IPS DF 19.7 (cell line): ENCODE measurements at regions not wholly inside any gene's neighbourhood (a gene's known extent, or its start where the extent isn't known, plus 50 kb on each side); places are given as distances from the start of the nearest gene placed in this dataset.

Experiments used
- DNase-seq: peaks from one replicate; pipeline ENCODE4 v3.0.0-alpha.2; 2013; ENCODE audit warnings: low read depth, low spot score

DNA sequence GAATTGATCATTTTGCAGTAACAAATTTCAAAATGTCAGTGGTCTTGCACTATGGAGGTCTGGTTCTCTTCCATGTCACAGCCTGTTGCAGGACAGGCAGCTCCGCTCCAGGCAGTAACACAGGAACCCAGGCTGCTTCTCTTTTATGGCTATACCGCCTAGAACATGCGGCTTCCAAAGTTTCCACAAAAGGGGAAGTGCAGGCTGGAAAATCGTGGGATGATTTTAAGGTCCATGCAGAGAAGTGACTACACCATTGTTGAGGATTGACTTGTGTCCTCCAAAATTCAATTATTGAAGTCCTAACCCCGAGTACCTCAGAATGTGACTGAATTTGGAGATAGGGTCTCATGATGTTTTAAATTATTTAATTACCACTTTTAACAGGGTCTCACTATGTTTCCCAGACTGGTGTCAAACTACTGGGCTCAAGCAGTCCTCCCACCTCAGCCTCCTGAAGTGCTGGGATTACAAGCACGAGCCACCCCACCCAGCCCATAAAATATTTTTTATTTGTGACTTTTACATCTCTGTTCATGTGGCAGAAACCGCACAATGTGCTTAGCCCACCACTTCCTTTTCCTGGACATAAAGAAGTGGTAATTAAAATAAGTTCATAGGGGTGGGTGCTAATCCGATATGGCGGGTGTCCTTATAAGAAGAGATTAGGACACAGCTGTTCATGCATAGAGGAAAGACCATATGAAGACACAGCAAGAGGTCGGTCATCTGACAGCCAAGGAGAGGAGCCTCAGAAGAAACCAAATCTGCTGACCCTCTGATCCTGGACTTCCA is 279.2 kb upstream of the RPL38 start:
- DNase-seq = no peak

DNA sequence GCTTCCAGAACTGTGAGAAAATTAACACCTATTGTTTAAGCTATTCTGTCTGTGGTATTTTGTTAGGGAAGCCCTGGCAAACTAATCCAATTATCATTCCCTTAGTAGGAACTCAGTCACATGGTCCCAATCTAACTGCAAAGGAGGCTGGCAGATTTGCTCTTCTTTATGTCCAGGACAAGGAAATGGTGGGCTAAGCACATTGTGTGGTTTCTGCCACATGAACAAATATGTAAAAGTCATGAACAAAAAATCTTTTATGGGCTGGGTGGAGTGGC is 278.6 kb upstream of the RPL38 start:
- DNase-seq = no peak

DNA sequence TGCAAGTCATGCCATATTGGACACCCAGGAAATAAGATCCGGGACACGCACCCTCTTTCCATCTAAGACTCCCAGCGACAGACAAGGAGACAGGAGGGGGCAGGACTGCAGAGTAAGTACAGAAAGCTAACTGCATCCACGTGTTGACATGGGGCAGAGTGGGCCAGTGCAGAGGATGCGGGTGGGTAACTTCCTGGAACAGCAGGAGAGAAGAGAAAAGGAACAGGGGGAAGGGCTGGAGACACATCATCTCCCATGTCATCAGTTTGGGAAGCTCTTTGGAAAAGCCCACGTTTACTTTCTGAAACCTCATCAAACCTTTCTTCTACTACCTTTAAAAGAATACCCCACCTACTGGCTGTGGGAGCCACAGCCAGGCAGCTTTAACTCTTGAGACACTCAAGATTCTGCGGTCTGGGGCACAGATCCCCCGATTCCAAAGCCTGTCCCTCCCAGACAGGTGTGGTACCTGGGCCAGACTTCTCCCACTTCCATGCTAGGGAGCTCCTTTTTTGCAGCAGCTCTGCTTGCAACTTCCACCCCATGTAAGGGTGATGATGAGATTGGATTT is 273.5 kb upstream of the RPL38 start:
- DNase-seq = no peak

DNA sequence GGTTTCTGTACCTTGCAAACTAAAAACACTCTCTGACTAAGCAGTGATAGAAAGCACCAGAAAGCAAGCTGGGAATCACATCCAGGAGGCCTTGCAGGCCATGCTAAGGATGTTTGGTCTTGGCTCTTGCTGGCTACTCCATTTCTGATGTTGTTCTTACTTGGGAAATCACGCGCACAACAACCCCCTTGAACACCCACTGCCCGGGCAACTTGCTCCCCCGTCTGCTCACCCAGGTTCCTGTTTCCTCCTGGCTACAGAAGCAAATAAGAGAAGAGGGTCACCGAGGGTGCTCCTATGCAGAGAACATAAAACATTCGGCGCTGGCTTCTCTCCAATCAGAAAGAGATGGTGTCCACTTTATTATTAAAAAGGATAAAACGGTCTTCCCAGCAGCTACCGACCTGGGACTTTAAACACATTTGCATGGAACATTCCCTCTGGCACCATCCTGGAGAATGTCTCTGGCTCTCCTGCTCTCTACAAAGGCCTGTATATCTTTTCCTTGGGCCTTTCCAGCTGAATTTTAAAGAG is 271.2 kb upstream of the RPL38 start:
- no peak for DNase-seq

DNA sequence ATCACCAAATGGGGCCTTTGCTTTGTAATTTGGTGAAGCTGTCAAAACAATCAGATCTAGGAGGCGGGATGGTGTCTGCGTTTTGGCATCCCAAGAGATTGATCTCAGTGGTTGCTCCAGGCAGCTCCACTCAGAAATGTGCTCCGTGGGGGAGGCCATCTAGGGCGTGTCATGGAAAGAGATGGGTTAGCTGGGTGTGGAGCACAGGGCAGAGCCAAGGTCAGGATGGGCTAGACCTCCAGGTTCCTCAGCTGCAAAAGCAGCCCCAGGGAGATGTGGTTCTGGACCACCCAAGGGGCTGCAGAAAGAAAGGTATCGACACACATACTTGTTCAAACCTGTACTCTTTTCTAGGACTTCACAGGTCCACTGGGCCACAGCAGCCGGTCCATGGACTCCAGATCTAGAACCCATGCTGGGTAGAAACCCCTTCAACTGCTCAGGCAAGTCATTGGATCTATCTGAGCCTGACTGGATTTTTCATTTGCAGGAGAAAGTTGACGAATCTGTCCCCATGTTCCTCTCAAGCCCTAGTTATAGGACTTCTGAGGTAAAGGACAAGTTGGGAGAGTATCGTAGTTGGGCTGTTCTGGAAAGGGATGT is 270.2 kb upstream of the RPL38 start:
- DNase-seq = no peak

DNA sequence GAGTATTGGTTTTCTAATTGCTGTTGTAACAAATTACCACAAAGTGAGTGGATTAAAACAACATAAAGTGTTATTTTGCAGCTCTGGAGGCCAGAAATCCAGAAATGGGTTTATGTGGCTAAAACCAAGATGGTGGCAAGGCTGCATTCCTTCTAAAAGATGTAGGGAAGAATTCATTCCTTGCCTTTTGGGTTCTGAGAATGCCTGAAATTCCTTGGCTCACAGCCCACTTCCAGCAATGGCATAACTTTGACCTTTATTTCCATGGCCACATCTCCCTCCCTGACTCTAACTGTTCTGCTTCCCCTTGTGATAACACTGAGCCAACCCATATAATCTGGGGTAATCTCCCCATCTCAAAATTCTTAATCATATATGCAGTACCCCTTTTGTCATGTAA is 269.6 kb upstream of the RPL38 start:
- DNase-seq = no peak

DNA sequence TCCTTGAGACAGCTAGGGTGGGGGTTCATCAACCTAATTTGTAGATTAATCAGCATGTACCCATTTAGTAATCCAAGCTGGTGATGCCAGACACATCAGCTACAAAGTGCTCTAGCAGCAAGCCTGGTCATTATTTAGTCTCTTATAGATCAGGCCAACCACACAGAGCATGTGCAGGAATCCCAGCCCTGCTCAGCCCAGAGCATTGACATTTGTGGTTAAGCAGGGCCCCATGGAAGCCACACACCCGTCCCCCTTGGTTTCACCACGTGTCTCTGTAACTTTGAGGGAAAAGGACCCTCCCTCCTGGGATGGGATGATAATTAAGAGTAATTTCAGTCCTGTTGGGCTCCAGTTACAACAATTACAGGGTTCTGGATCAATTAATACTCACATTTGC is 268.8 kb upstream of the RPL38 start:
- DNase-seq = no peak

DNA sequence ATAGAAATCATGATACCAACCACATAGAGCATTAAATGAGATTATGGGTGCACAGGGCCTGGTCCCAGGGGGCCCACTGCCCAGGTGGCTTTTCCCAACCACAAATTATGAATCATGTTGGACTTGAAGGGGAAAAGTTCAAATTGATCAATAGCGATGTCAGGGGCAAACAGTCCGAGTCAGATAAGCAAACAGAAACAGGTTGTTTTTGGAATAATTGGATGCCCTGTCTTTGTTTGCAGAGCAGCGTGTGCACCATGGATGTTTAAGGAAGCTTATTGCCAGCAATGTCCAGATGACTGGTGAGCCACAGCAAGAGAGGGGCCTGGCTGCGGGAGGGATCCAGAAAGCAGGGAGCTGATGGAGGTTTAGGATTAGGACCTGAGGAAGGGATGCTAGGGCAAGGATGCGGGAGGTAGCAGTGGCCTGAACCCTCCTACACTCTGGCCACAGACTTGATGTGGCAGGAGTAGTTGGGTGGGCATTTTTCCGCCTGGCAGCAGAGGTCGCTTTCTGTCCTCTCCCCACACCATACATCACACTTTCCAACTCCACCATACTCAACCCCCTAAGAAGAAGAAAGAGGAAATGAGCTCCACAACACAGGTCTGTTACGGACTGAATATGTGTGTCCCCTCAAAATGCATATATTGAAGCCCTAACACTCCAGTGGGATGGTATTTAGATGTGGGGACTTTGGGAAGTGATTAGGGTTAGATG is 266.4 kb upstream of the RPL38 start:
- DNase-seq = no peak

DNA sequence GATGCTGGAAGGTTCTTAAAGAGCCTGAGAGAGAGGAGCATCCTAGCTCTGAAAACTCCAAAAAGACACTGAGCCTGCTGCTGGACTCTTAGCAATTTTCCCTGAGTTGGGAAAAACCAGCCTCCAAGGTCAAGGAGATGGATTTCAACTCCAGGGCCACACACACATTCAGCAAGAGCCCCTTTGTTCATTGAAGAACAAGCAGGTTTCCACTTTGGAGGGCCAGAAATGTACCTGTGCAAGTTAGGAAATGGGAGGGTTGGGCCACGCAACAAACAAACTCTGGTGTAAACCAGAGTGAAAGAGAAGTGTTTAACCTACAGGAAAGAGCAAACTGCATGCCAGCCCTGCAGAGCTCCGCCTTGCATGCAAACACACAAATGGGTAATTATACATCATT is 264.8 kb upstream of the RPL38 start:
- DNase-seq = no peak

DNA sequence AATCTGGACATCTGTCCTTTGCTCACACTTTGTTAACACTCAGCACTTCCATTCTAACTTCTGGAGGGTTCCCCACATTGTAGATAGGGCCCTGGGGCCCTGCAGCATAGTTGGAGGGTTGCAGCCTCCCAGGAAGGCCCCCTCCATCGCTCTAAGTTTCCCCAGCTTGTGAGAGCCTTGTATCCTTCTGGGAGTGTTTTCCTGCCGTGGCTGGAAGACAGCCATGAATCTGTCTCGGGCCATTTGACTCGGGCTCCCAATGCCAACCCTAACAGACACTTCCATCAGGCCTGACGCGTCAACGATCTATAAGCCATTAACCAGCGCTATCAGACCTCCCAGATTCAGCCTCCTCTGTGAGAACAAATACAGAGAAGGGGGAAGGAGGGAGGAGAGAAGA is 263.7 kb upstream of the RPL38 start:
- DNase-seq = no peak

DNA sequence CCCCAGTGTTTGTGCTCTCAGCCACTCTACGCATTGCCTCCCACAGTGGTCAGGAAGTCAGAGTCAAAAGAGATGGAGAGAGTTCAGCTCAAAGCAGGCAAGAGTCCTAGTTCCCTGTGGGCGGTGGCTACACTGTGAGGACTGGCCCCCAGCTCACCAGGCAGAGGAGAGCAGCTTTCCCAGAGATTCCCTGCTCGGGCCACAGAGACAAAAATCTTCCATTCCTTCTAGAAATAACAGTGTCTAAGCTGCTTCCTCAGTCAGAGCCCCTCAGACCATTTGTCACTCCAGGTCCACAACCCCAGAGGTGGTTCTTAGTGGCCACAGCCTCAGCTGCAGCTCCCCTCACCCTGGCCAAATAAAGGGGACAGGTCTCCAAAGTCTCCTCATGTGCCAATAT is 263.0 kb upstream of the RPL38 start:
- no peak for DNase-seq

DNA sequence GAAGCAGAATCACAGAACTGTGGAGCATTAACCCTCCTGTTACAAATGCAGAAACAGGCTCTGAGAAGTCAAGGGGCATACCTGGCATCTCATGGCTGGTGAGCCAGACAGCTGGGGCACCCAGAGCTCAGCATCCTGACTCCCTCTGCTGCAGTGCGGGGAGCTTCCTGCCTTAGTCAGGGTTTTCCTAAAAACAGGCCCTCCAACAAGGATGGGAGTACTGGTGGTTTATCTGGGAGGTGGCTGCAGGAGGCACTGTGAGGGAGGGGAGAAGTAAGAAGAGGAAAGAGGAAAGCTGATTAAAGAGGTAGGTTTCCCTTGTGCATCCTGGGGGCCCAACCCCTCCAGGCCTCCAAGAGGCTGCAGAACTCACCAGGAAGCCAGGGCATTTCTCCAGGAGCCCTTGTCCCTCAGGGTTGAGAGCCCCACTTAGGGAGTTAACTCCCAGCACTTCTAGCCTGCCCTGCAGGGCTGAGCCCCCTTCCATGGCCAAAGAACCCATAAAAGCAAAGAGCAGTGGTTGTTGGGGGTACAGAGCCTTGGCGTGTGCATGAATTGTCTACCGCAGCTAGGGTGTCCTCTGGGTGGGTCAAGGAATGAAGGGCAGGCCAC is 261.5 kb upstream of the RPL38 start:
- DNase-seq = no peak

DNA sequence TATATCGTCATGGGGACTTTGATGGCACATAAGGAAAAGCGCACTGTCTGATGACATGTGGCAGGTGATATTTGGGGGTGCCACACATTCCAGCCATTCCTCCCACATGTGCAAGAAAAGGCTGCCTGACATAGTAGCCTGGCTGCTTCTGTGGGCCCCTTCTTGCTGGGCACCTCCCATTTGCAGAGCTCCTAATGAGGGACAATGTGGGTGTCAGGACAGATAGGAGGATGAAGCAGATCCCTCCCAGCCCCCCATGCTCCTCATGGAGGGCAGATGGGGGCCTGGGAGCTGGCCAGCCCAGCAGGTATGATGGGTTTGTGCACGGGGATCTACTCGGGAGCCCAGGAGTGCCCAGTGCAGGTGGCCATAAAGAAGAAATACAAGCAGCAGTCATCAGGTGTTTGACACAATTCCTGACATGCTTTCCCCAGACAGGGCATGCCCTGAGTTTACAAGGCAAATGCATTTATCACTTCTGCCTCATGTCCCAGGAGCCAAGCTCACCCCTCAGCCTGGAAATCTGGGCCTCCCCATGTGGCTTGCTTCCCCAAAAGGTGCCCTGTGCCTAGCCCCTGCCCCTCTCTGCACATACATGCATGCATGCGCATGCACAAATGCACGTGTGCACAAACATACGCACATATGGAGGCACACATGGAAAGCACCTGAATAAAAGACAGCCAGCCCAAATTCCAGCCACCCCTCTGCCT is 260.6 kb upstream of the RPL38 start:
- no peak for DNase-seq

DNA sequence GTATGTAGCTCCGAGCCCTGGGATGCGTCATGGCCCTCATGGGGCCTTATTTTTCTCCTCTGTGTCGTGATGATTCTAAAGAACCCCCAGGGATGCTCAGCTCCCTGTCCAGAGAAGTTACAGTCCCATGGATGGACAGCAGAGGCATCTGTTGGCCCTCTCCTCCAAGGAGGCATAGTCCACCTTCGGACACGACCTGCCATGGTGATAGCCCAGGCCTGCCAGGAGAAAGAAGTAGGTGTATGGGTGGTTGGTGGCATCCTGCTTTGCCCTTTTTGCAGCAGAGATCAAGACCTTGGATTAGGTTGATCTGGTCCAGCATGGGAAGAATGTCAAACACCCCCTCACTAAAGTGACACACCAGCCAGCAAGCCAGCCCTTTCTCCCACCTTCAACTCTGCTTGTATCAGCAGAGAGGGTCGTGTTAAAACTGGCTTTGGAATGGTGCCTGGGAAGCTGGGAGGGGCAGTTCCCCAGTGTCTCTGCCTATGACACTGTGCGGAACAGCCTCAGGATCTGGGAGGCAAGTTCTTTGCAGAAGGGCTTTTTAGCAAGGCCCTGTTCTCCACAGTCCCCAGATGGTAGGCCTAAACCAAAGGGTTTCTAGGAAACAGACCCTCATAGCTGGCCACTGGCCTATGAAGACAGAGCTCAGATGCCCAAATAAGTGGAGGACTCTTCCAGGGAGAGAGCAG is 259.9 kb upstream of the RPL38 start:
- no peak for DNase-seq

DNA sequence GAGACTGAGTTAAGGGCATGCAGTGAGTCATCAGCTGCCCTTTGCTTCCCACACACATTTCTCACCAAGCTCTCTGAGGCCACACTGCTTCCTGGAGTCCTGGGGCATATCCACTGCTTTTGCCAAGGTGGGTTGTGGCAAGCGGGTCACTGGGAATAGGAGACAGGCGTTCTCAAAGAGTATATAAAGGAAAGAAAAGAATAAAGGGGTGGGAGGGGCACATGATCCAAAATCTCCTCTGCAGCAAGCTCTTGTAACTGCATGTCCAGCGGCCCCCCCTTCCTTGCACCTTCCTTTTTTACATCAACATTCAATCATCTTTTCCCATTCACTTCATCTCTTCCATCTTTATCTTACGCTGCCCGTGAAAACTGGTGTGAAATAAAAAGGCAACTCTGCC is 259.1 kb upstream of the RPL38 start:
- no peak for DNase-seq

DNA sequence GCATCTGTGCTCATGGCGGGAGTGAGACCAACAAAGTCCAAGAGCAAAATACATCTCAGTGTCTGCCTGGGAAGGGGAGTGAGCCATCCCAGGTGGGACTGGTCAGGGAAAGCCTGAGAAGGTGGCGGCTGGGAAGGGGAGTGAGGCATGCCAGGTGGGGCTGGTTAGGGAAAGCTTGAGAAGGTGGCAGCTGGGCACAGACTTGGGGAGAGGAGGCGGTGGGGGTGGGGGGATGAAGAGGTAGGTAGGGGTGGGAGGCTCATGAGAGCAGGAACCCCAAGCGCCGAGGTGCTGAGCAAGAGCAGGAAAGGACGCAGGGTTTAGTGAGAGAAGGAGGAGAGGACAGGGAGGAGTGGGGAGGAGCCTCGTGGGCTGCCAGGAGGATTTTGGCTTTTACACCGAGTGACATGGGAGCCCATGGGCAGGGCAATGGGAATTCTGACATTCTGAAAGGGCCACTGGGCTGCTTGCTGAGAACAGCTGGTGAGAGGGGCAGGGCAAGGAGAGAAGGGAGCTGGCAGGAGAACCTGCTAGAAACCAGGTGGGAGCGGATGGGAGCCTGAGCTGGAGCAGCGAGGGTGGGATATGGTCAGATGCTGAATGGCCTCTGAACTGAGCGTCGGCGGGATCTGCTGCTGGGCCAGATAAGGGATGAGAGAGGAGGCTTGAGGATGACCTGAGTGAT is 256.1 kb upstream of the RPL38 start:
- DNase-seq = no peak

DNA sequence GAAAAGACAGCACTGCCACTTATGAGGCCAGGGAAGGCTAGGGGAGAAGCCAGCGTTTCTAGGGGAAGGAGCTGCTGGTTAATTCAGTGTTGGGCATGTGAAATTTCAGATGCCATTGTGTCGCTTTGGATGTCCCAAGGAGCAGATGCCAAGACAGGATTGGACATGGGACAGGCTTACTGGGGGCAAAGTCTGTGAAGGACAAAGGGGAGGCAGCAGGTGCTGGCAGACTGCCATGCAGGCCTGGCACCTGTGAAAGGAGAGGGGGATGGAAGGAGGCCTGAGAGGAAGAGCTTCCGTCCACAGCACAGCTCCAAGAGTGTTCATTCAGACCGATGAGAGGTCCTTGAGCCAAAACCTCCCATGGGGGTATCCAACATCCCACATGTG is 255.5 kb upstream of the RPL38 start:
- no peak for DNase-seq

DNA sequence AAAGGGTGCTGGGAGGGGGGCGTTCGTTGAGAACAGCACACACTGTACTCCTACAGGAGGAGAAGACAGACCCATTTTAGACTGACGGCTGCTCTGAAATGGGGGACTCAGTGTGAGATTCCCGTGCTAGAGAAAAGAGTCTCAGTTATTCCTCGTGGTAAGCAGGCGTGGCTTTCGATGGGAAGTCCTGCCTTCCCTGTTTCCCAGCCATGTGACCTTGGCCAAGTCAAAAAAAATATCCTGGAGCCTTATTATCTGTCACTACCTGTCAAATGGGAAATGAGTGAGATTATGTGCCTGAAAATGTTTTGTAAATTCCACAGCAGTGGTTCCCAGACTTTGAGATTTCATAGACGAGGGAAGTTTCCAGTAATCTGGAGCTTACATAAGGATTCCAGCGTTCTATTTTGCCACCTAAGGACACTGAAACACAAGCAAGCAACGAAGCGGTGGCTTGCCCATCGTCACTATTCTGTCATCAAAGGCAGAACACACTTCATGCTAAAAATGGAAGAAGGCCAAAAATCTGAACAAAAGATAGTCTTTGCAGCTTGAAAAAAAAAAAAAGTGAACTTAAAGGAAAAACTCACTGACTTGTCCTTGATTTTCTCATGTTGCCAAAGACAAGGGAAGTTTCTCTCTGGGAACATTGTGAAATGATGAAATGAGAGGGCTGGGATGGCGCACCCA is 253.4 kb upstream of the RPL38 start:
- no peak for DNase-seq

DNA sequence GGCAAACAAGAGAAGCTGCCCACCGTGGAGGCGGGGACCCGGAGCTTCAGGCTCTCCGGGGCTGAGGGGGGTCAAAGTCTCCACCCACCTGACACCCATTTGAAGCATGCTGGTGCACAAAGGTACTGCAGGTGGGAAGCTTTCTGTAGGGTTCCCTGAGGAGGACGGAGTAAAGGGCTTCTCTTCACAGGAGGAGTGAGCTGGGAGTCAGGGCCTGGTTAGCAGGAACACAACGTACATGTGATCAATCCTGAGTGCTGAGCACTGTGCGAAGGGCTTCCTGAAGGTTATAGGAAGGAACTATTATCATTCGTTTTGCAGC is 252.9 kb upstream of the RPL38 start:
- DNase-seq = no peak

DNA sequence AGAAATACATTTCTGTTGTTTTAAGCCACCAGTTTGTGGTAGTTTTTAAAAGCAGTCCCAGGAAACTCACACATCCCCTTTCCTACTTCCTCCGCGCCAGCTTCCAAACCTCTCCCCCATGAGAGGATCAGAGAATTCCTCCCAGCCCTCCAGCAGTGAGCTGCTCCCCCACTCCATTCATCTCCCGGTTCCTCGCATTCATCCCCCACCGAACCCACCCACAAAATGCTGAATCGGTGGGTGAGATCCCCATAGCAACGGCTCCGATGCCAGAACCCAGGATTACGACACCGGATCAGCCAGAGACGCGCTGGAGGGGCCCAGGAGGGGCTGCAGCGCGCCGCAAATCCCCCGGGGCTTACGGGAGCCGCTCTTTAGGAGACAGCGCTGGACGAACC is 251.4 kb upstream of the RPL38 start:
- no peak for DNase-seq
